ENCODE measurements at regions not wholly inside any gene's neighbourhood (a gene's known extent, or its start where the extent isn't known, plus 50 kb on each side); places are given as distances from the start of the nearest gene placed in this dataset.
"Not testable (repeated sequence)": the region's sequence is repeated elsewhere in the genome, so short reads cannot be mapped to it uniquely, and the experiment has no call there.

GRCh38 chr10:35898716-35899440 is 256.8 kb upstream of the FZD8 start:
- no peak for DNase-seq (ENCODE audit: low read depth in 2 of 2)

- no peak for DNase-seq (ENCODE audit: low read depth in 2 of 2)
Measured at GRCh38 chr10:35896001-35896400, 253.9 kb upstream of the FZD8 start.

GRCh38 chr10:35895331-35895730 is 253.2 kb upstream of the FZD8 start:
- no peak for DNase-seq (ENCODE audit: low read depth in 2 of 2)

GRCh38 chr10:35892526-35892925 is 250.4 kb upstream of the FZD8 start:
- no peak for DNase-seq (ENCODE audit: low read depth in 2 of 2)

GRCh38 chr10:35890676-35891495 is 248.8 kb upstream of the FZD8 start:
- DNase-seq (ENCODE audit: low read depth in 2 of 2) = no peak

- DNase-seq (ENCODE audit: low read depth in 2 of 2) = no peak
Measured at GRCh38 chr10:35889971-35890675, 248.0 kb upstream of the FZD8 start.

GRCh38 chr10:35889226-35889625 is 247.1 kb upstream of the FZD8 start:
- DNase-seq (ENCODE audit: low read depth in 2 of 2) = no peak

- no peak for DNase-seq (ENCODE audit: low read depth in 2 of 2)
Measured at GRCh38 chr10:35888400-35888799, 246.3 kb upstream of the FZD8 start.

- no peak for DNase-seq (ENCODE audit: low read depth in 2 of 2)
Measured at GRCh38 chr10:35887685-35888084, 245.6 kb upstream of the FZD8 start.

- DNase-seq (ENCODE audit: low read depth in 2 of 2) = no peak
Measured at GRCh38 chr10:35885076-35885475, 243.0 kb upstream of the FZD8 start.

- no peak for DNase-seq (ENCODE audit: low read depth in 2 of 2)
Measured at GRCh38 chr10:35884657-35885071, 242.6 kb upstream of the FZD8 start.

- no peak for DNase-seq (ENCODE audit: low read depth in 2 of 2)
Measured at GRCh38 chr10:35882422-35883150, 240.5 kb upstream of the FZD8 start.

GRCh38 chr10:35881320-35881719 is 239.2 kb upstream of the FZD8 start:
- no peak for DNase-seq (ENCODE audit: low read depth in 2 of 2)

- DNase-seq (ENCODE audit: low read depth in 2 of 2) = no peak
Measured at GRCh38 chr10:35876248-35876647, 234.2 kb upstream of the FZD8 start.

GRCh38 chr10:35875016-35875676 is 233.1 kb upstream of the FZD8 start:
- DNase-seq (ENCODE audit: low read depth in 2 of 2) = no peak

GRCh38 chr10:35874311-35875015 is 232.4 kb upstream of the FZD8 start:
- no peak for DNase-seq (ENCODE audit: low read depth in 2 of 2)

- no peak for DNase-seq (ENCODE audit: low read depth in 2 of 2)
Measured at GRCh38 chr10:35872671-35873070, 230.6 kb upstream of the FZD8 start.

- no peak for DNase-seq (ENCODE audit: low read depth in 2 of 2)
Measured at GRCh38 chr10:35870665-35871310, 228.7 kb upstream of the FZD8 start.

GRCh38 chr10:35858676-35859283 is 216.7 kb upstream of the FZD8 start:
- not testable (repeated sequence) for DNase-seq (ENCODE audit: low read depth in 2 of 2)

- DNase-seq (ENCODE audit: low read depth in 2 of 2) = no peak
Measured at GRCh38 chr10:35857860-35858259, 215.8 kb upstream of the FZD8 start.

All from stimulated activated CD4-positive, alpha-beta T cell treated with anti-CD3 and anti-CD28 coated beads, Interleukin-4, amount 100 ng/mL, for 48 hours (primary cell).